ENCODE measurements at regions not wholly inside any gene's neighbourhood (a gene's known extent, or its start where the extent isn't known, plus 50 kb on each side); places are given as distances from the start of the nearest gene placed in this dataset.

DNA sequence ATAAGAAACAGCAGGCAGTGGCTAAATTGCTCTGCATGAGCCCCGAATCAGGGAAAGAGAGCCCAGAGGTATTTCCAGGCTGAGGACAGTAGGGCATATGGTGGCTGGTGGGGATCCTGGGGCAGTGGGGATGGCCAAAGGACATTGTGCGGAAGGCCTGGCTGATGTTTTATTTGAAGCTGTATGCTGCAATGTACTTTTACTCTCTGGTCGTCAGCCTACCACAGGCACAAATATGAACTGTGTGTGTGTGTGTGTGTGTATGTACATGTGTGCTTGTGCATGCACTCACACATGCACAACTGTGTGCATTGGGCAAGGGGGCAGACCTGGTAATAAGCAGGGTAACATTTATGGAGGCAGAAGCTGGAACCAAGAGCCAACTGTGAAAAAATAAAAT is 74.7 kb upstream of the GZMB start:
- TF ChIP-seq EZH2phosphoT487 (IDR thresholded peaks at IDR 0.05; ENCODE audit: insufficient read depth, low read depth) (no peak), EZH2 (IDR thresholded peaks at IDR 0.05; ENCODE audit: insufficient read depth, poor library complexity, severe bottlenecking) (no peak)

Measured in GM23248 (cell line).